ENCODE measurements at regions not wholly inside any gene's neighbourhood (a gene's known extent, or its start where the extent isn't known, plus 50 kb on each side); places are given as distances from the start of the nearest gene placed in this dataset.

- Histone ChIP-seq H3K9ac (ENCODE audit: low read length) (no peak overlapping the region), H3K79me2 (ENCODE audit: insufficient read depth, low read length) (no peaks in the 10 kb centered on the region), H3K4me1 (ENCODE audit: insufficient read depth, low read length) (no peaks in the 10 kb centered on the region), H2AFZ (ENCODE audit: low read depth, low read length) (no peak overlapping the region), H3K27me3 (ENCODE audit: insufficient read depth, low read length) (no peaks in the 10 kb centered on the region), H4K20me1 (ENCODE audit: insufficient read depth, low read length) (no peaks in the 10 kb centered on the region), H3K4me2 (ENCODE audit: low read length) (no peak overlapping the region), H3K4me3 (ENCODE audit: insufficient read depth, low read depth, low read length) (no peak overlapping the region), H3K36me3 (ENCODE audit: insufficient read depth, low read length) (no peaks in the 10 kb centered on the region), H3K9me3 (ENCODE audit: insufficient read depth, low read depth, low read length) (no peaks in the 10 kb centered on the region), H3K27ac (ENCODE audit: low read depth, low read length) (no peak overlapping the region)
- H3K9me3 Mint-ChIP-seq (ENCODE audit: unreplicated experiment), result no peaks in the 10 kb centered on the region
- H3K4me3 Mint-ChIP-seq (ENCODE audit: unreplicated experiment), result no peak overlapping the region
- peaks cover 1% of the 10 kb centered on the region for H3K4me1 Mint-ChIP-seq (ENCODE audit: low read depth, unreplicated experiment)
- TF ChIP-seq CTCF (IDR thresholded peaks at IDR 0.05; ENCODE audit: insufficient read depth, low read depth, low read length) (no peak), EZH2 (IDR thresholded peaks at IDR 0.05; ENCODE audit: insufficient read depth, low read length) (no peak)
- no peak overlapping the region for H3K27ac Mint-ChIP-seq (ENCODE audit: unreplicated experiment)
- no peaks in the 10 kb centered on the region for H3K27me3 Mint-ChIP-seq (ENCODE audit: low read depth, unreplicated experiment)
- DNase-seq (ENCODE audit: low read depth) (peak; percentile 93), FAIRE-seq (no peak)
- H3K36me3 Mint-ChIP-seq (ENCODE audit: low read depth, unreplicated experiment), result no peaks in the 10 kb centered on the region
Measured at GRCh38 chr11:23280088-23280487, 419.8 kb upstream of the CCDC179 start.

GRCh38 chr11:23283666-23284065, 423.4 kb upstream of the CCDC179 start:
- H3K4me1 Mint-ChIP-seq (ENCODE audit: low read depth, unreplicated experiment), result peaks cover 1% of the 10 kb centered on the region
- Histone ChIP-seq H4K20me1 (ENCODE audit: insufficient read depth, low read length) (no peaks in the 10 kb centered on the region), H3K4me3 (ENCODE audit: insufficient read depth, low read depth, low read length) (no peak overlapping the region), H3K79me2 (ENCODE audit: insufficient read depth, low read length) (no peaks in the 10 kb centered on the region), H3K4me1 (ENCODE audit: insufficient read depth, low read length) (no peaks in the 10 kb centered on the region), H3K9ac (ENCODE audit: low read length) (no peak overlapping the region), H3K9me3 (ENCODE audit: insufficient read depth, low read depth, low read length) (no peaks in the 10 kb centered on the region), H3K4me2 (ENCODE audit: low read length) (no peak overlapping the region), H3K27me3 (ENCODE audit: insufficient read depth, low read length) (no peaks in the 10 kb centered on the region), H3K36me3 (ENCODE audit: insufficient read depth, low read length) (no peaks in the 10 kb centered on the region), H3K27ac (ENCODE audit: low read depth, low read length) (no peak overlapping the region), H2AFZ (ENCODE audit: low read depth, low read length) (no peak overlapping the region)
- no peaks in the 10 kb centered on the region for H3K27me3 Mint-ChIP-seq (ENCODE audit: low read depth, unreplicated experiment)
- DNase-seq (ENCODE audit: low read depth) (no peak), FAIRE-seq (no peak)
- H3K4me3 Mint-ChIP-seq (ENCODE audit: unreplicated experiment), result no peak overlapping the region
- TF ChIP-seq EZH2 (IDR thresholded peaks at IDR 0.05; ENCODE audit: insufficient read depth, low read length), result no peak
- TF ChIP-seq CTCF (IDR thresholded peaks at IDR 0.05; ENCODE audit: insufficient read depth, low read depth, low read length), result no peak
- no peaks in the 10 kb centered on the region for H3K9me3 Mint-ChIP-seq (ENCODE audit: unreplicated experiment)
- H3K27ac Mint-ChIP-seq (ENCODE audit: unreplicated experiment), result no peak overlapping the region
- no peaks in the 10 kb centered on the region for H3K36me3 Mint-ChIP-seq (ENCODE audit: low read depth, unreplicated experiment)

- Histone ChIP-seq H3K4me1 (ENCODE audit: insufficient read depth, low read length) (no peaks in the 10 kb centered on the region), H3K36me3 (ENCODE audit: insufficient read depth, low read length) (no peaks in the 10 kb centered on the region), H4K20me1 (ENCODE audit: insufficient read depth, low read length) (no peaks in the 10 kb centered on the region), H3K4me3 (ENCODE audit: insufficient read depth, low read depth, low read length) (no peak overlapping the region), H3K27me3 (ENCODE audit: insufficient read depth, low read length) (no peaks in the 10 kb centered on the region), H2AFZ (ENCODE audit: low read depth, low read length) (no peak overlapping the region), H3K9ac (ENCODE audit: low read length) (no peak overlapping the region), H3K4me2 (ENCODE audit: low read length) (no peak overlapping the region), H3K79me2 (ENCODE audit: insufficient read depth, low read length) (no peaks in the 10 kb centered on the region), H3K9me3 (ENCODE audit: insufficient read depth, low read depth, low read length) (no peaks in the 10 kb centered on the region), H3K27ac (ENCODE audit: low read depth, low read length) (no peak overlapping the region)
- peaks cover 1% of the 10 kb centered on the region for H3K4me1 Mint-ChIP-seq (ENCODE audit: low read depth, unreplicated experiment)
- H3K9me3 Mint-ChIP-seq (ENCODE audit: unreplicated experiment), result no peaks in the 10 kb centered on the region
- H3K27ac Mint-ChIP-seq (ENCODE audit: unreplicated experiment), result no peak overlapping the region
- H3K4me3 Mint-ChIP-seq (ENCODE audit: unreplicated experiment), result no peak overlapping the region
- DNase-seq (ENCODE audit: low read depth) (peak; percentile 50), FAIRE-seq (no peak)
- no peak for TF ChIP-seq CTCF (IDR thresholded peaks at IDR 0.05; ENCODE audit: insufficient read depth, low read depth, low read length)
- TF ChIP-seq EZH2 (IDR thresholded peaks at IDR 0.05; ENCODE audit: insufficient read depth, low read length), result no peak
- H3K27me3 Mint-ChIP-seq (ENCODE audit: low read depth, unreplicated experiment), result no peaks in the 10 kb centered on the region
- no peaks in the 10 kb centered on the region for H3K36me3 Mint-ChIP-seq (ENCODE audit: low read depth, unreplicated experiment)
Measured at GRCh38 chr11:23284631-23285030, 424.4 kb upstream of the CCDC179 start.
